ENCODE measurements at regions not wholly inside any gene's neighbourhood (a gene's known extent, or its start where the extent isn't known, plus 50 kb on each side); places are given as distances from the start of the nearest gene placed in this dataset.
"Not testable (repeated sequence)": the region's sequence is repeated elsewhere in the genome, so short reads cannot be mapped to it uniquely, and the experiment has no call there.

DNA sequence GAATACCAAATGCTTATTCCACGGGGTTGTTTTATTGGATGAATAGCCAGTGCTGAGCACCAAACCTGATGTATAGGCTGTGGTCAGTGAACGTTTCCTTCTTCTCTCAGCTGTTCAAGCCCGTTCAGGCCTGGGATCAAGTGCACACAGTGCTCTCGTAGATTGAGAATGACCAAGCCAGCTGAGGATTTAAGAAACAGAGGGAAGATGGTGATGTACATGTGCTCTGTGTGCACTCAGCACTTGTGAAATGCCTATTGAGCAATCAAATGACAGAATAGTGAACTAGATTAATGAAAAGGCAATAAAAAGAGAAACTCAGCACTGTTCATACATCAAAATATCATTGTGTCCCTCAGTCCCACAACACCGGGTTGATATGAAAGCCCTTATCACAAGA is 302.5 kb downstream of the BMPER start:
- peak; percentile 15 for DNase-seq (ENCODE audit: low spot score)

- peak; percentile 21 for DNase-seq (ENCODE audit: low spot score)
Measured at GRCh38 chr7:34208878-34209621, 303.7 kb downstream of the BMPER start.

DNA sequence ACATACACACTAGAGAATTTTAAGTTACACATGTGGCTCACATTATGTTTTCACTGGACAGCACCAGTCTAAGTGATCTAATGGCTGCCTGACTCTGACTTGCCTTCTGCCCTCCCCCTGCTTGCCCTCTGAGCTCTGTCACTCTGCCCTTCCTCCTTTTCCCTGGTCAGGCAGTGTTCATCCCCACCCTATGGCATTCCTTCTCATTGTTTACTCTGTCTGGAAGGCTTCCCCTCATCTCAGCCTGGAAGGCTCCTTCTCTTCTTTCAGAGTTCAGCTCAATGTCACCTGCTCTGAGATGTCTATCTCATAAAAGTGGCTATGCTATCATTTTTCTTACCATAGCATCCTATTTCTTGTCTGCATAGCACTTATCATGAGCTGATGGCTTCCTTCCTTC is 305.7 kb downstream of the BMPER start:
- DNase-seq (ENCODE audit: low spot score), result no peak

GRCh38 chr7:34217972-34218371 is 312.6 kb downstream of the BMPER start:
- DNase-seq (ENCODE audit: low spot score), result no peak

DNA sequence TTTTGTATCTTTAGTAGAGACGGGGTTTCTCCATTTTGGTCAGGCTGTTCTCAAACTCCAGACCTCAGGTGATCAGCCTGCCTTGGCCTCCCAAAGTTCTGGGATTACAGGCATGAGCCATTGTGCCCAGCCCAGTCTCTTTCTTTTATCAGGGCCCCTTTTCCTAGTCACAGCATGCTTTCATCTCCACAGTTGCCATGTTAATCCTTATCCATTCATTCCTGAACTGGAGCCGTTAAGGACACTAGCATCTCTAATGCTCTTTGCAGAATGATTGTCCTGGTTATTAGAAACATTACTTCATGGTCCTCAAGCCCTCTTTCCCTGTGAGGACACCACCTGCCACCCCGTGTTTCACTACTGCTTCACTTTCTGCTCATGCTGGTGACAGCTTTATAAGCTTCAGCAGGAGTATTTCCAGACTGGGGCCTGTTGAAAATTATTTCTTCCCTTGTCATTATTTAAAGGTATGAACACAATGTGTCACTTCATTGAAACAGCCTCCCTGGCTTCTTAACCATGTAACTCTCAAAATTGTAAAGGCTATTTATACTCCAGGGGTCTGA is 313.9 kb downstream of the BMPER start:
- DNase-seq (ENCODE audit: low spot score), result no peak

GRCh38 chr7:34220506-34221185 is 315.3 kb downstream of the BMPER start:
- DNase-seq (ENCODE audit: low spot score), result no peak

GRCh38 chr7:34222316-34222715 is 317.0 kb downstream of the BMPER start:
- DNase-seq (ENCODE audit: low spot score), result no peak

GRCh38 chr7:34222722-34223121 is 317.4 kb downstream of the BMPER start:
- DNase-seq (ENCODE audit: low spot score), result no peak

DNA sequence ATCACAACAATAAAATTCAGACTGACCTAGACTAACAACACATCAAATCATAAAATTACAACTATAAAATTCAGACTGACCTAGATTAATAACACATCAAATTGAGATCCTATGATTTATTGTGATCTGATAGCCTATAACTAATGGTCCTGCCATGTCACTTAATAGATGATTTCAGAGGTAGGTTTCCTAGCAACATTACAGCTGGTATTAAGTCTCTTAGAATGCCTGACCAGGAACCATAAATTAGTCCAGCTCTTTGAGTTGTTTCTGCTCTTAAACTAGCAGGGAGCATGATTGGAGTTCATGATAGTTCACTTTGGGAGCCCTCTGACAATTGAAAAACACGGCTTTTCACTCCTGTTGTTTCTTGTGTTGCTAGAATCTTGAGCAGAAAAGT is 318.9 kb downstream of the BMPER start:
- no peak for DNase-seq (ENCODE audit: low spot score)

- no peak for DNase-seq (ENCODE audit: low spot score)
Measured at GRCh38 chr7:34225193-34225592, 319.9 kb downstream of the BMPER start.

GRCh38 chr7:34227525-34227924 is 322.2 kb downstream of the BMPER start:
- no peak for DNase-seq (ENCODE audit: low spot score)

DNA sequence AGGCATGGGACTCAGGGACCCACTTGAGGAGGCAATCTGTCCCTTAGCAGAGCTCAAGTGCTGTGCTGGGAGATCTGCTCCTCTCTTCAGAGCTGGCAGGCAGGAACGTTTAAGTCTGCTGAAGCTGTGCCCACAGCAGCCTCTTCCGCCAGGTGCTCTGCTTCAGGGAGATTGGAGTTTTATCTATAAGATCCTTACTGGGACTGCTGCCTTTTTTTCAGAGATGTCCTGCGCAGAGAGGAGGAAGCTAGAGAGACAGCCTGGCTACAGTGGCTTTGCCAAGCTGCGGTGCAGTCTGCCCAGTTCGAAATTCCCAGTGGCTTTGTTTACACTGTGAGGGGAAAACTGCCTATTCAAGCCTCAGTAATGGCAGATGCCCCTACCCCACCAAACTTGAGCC is 329.8 kb downstream of the BMPER start:
- not testable (repeated sequence) for DNase-seq (ENCODE audit: low spot score)

DNA sequence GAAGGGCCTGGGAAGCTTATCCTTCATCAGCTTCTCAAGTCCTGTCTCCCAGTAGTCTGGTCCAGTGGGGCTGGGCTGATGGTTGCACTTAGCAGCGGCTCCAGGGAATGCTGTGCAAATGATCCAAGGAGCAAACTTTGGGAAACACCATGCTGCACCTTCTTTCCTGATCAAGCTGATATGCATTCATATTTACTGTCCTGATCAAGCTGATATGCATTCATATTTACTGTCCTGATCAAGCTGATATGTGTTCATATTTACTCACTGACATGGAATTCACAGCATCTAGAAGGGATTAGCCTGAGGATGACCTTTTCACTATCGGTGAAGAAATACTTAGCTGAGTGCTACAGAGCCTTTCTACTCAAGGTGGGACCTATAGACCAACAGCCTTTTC is 330.7 kb downstream of the BMPER start:
- DNase-seq (ENCODE audit: low spot score), result no peak

- no peak for DNase-seq (ENCODE audit: low spot score)
Measured at GRCh38 chr7:34236839-34237492, 331.6 kb downstream of the BMPER start.

DNA sequence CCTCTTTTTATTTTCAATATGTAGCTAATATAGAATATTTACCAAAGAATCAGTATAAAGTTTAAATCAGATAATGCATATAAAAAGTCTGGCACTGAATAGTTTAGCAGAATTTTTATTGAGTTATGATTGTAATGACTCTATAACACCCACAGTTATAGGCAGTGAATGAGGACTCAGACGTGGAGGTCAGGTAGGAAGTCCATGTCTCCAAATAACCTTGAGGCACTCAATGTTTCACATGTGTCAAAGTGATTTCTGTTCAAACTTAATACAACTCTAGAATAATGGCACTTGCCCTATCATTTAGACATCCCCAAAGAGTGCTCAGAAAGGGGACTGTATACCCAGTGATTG is 332.1 kb downstream of the BMPER start:
- no peak for DNase-seq (ENCODE audit: low spot score)

- DNase-seq (ENCODE audit: low spot score), result no peak
Measured at GRCh38 chr7:34240417-34240816, 335.1 kb downstream of the BMPER start.

DNA sequence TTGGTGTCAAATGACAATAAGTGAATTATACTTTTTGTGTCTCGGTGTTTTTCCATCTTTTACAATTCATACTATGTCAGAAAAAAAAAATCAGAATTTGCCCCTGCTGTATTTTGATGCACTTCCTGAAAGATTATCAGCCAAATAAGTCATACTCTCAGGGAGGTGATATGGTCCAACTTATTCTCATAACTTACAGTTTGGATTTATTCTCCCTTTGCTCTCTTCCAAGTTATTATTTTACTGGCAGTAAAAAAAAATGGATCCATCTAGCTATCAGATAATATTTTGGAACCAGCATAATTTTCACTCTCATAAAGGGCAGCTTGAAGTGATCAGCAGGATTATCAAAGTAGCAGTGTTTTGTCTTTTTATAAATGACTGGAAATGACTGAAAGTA is 337.1 kb downstream of the BMPER start:
- DNase-seq (ENCODE audit: low spot score), result no peak

- no peak for DNase-seq (ENCODE audit: low spot score)
Measured at GRCh38 chr7:34245246-34245645, 339.9 kb downstream of the BMPER start.

- DNase-seq (ENCODE audit: low spot score), result peak; percentile 18
Measured at GRCh38 chr7:34247468-34247867, 342.1 kb downstream of the BMPER start.

GRCh38 chr7:34249192-34249591 is 343.9 kb downstream of the BMPER start:
- no peak for DNase-seq (ENCODE audit: low spot score)

DNA sequence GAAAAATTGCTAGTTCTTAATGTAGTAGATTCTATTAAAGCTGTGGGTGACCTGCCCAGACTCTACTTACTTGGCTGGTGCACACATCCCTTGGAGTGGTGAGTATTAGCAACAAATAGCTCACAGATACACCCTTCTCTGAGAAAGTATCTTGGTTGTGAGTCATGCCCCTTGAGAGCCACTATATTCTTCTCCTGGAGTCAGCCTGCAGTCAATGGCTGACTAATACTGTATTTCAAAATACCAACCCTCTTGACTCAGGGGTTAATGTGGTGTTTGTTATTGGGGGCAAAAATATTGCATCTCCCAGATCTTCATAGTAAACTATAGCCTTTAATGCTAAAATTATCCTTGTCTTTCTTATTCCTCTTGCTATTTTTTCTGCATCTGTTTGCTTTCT is 354.9 kb downstream of the BMPER start:
- DNase-seq (ENCODE audit: low spot score), result peak; percentile 87

- no peak for DNase-seq (ENCODE audit: low spot score)
Measured at GRCh38 chr7:34263168-34263567, 357.8 kb downstream of the BMPER start.

GRCh38 chr7:34269084-34269483 is 363.7 kb downstream of the BMPER start:
- no peak for DNase-seq (ENCODE audit: low spot score)

Data from GM03348 (cell line).